HEK293 (cell line): ENCODE measurements at regions not wholly inside any gene's neighbourhood (a gene's known extent, or its start where the extent isn't known, plus 50 kb on each side); places are given as distances from the start of the nearest gene placed in this dataset.

Experiments used
- CTCF ChIP-seq: fragments of 450-650 bp; formaldehyde crosslinking; IDR thresholded peaks from 2 replicates; pipeline ENCODE4 v1.5.1; 2016; ENCODE audit warnings: missing biosample characterization, missing genetic modification characterization
- KLF9 ChIP-seq: fragments of 450-650 bp; formaldehyde crosslinking; IDR thresholded peaks from 2 replicates; pipeline ENCODE4 v1.5.1; 2016; ENCODE audit warnings: missing biosample characterization, missing genetic modification characterization, low read depth
- OVOL3 ChIP-seq: fragments of 450-650 bp; formaldehyde crosslinking; IDR thresholded peaks from 2 replicates; pipeline ENCODE4 v1.5.1; 2016; ENCODE audit warnings: missing biosample characterization, missing genetic modification characterization
- SALL2 ChIP-seq: fragments of 450-650 bp; formaldehyde crosslinking; IDR thresholded peaks from 2 replicates; pipeline ENCODE4 v1.5.0; 2017; ENCODE audit warnings: missing biosample characterization, mild to moderate bottlenecking, missing genetic modification characterization, borderline replicate concordance
- TRIM28 ChIP-seq: IDR thresholded peaks from 2 replicates; pipeline ENCODE4 v1.6.1; 2011; ENCODE audit warnings: low read length, control low read depth, borderline replicate concordance
- ZNF114 ChIP-seq: fragments of 450-650 bp; formaldehyde crosslinking; IDR thresholded peaks from 2 replicates; pipeline ENCODE4 v1.5.0; 2017; ENCODE audit warnings: missing biosample characterization, missing genetic modification characterization
- ZNF155 ChIP-seq: fragments of 450-650 bp; formaldehyde crosslinking; IDR thresholded peaks from 2 replicates; pipeline ENCODE4 v1.5.1; 2016; ENCODE audit warnings: missing biosample characterization, missing genetic modification characterization
- ZNF266 ChIP-seq: fragments of 450-650 bp; formaldehyde crosslinking; IDR thresholded peaks from 2 replicates; pipeline ENCODE4 v1.5.1; 2016; ENCODE audit warnings: missing biosample characterization, missing genetic modification characterization, low read depth
- ZNF324 ChIP-seq: fragments of 450-650 bp; formaldehyde crosslinking; IDR thresholded peaks from 2 replicates; pipeline ENCODE4 v1.5.1; 2016; ENCODE audit warnings: missing biosample characterization, missing genetic modification characterization
- ZNF416 ChIP-seq: fragments of 450-650 bp; formaldehyde crosslinking; IDR thresholded peaks from 2 replicates; pipeline ENCODE4 v1.5.1; 2016; ENCODE audit warnings: missing biosample characterization, missing genetic modification characterization
- ZNF555 ChIP-seq: fragments of 450-650 bp; formaldehyde crosslinking; conservative IDR thresholded peaks from 2 replicates; pipeline ENCODE4 v1.5.1; 2017; ENCODE audit warnings: missing biosample characterization, mild to moderate bottlenecking, missing genetic modification characterization, inconsistent platforms
- TF ChIP-seq, protein P1 (sequence below): fragments of 450-650 bp; formaldehyde crosslinking; IDR thresholded peaks from 2 replicates; pipeline ENCODE4 v1.5.1; 2016; ENCODE audit warnings: missing biosample characterization, missing genetic modification characterization, borderline replicate concordance
- TF ChIP-seq, protein P2 (sequence below): fragments of 450-650 bp; IDR thresholded peaks from 2 replicates; pipeline ENCODE4 v1.5.1; 2018; ENCODE audit warnings: missing biosample characterization, missing genetic modification characterization

DNA sequence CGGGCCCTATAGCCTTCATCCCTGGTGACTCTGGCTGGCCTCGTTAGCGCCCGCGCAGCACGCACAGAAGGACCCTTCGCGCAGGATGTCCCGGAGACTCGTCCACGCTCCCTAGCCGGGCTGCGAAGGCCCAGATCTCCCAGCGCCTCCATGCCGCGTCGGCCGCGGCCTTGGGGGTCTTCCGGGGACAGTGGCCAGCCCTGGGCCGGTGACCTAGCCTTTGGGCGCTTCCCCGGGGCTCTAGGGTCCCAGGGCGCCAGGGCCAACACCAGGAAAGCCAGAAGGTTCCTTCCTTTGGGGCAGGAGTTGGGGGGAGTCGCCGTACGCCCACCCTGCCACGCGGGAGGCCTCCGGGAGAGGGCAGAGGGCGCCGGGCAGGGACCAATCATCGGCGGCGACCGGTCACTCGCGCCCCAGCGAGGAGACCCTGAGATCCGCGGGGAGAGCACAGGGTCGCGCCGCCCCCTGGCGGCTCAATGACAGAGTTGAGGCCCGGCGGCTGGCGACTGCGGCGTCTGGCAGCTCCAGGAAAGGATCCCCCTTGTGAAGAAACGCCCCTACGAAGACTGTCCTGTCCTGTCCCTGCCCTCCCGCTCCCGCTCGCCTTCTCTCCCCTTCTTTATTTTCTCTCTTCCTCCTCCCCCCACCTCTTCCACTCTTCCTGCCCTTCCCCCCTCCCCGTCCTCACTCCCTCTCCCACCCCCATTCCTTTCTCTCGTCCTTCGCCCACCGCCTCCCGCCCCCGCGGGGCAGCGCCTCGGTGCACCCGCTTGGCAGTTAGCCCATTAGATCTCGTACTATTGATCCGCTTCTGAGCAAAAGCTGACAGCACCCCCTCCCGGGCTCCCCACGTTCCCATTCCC, 62.3 kb upstream of the LBX1 start:
- no peak for TF ChIP-seq ZNF155 (tag by site-specific recombination)
- peak; percentile 90 for TF ChIP-seq CTCF (tag by site-specific recombination)
- TF ChIP-seq OVOL3 (tag by site-specific recombination): no peak
- TF ChIP-seq, protein P1, sequence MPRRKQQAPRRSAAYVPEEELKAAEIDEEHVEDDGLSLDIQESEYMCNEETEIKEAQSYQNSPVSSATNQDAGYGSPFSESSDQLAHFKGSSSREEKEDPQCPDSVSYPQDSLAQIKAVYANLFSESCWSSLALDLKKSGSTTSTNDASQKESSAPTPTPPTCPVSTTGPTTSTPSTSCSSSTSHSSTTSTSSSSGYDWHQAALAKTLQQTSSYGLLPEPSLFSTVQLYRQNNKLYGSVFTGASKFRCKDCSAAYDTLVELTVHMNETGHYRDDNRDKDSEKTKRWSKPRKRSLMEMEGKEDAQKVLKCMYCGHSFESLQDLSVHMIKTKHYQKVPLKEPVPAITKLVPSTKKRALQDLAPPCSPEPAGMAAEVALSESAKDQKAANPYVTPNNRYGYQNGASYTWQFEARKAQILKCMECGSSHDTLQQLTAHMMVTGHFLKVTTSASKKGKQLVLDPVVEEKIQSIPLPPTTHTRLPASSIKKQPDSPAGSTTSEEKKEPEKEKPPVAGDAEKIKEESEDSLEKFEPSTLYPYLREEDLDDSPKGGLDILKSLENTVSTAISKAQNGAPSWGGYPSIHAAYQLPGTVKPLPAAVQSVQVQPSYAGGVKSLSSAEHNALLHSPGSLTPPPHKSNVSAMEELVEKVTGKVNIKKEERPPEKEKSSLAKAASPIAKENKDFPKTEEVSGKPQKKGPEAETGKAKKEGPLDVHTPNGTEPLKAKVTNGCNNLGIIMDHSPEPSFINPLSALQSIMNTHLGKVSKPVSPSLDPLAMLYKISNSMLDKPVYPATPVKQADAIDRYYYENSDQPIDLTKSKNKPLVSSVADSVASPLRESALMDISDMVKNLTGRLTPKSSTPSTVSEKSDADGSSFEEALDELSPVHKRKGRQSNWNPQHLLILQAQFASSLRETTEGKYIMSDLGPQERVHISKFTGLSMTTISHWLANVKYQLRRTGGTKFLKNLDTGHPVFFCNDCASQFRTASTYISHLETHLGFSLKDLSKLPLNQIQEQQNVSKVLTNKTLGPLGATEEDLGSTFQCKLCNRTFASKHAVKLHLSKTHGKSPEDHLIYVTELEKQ (tag by site-specific recombination): no peak
- no peak for TF ChIP-seq ZNF114 (tag by site-specific recombination)
- TF ChIP-seq, protein P2, sequence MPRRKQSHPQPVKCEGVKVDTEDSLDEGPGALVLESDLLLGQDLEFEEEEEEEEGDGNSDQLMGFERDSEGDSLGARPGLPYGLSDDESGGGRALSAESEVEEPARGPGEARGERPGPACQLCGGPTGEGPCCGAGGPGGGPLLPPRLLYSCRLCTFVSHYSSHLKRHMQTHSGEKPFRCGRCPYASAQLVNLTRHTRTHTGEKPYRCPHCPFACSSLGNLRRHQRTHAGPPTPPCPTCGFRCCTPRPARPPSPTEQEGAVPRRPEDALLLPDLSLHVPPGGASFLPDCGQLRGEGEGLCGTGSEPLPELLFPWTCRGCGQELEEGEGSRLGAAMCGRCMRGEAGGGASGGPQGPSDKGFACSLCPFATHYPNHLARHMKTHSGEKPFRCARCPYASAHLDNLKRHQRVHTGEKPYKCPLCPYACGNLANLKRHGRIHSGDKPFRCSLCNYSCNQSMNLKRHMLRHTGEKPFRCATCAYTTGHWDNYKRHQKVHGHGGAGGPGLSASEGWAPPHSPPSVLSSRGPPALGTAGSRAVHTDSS (tag by site-specific recombination): no peak
- TF ChIP-seq SALL2: no peak
- no peak for TF ChIP-seq ZNF555 (tag by site-specific recombination)
- no peak for TF ChIP-seq KLF9 (tag by site-specific recombination)
- no peak for TF ChIP-seq ZNF266
- no peak for TF ChIP-seq ZNF324 (tag by site-specific recombination)
- TF ChIP-seq ZNF416 (tag by site-specific recombination): no peak
- no peak for TF ChIP-seq TRIM28
